Mesendoderm (in vitro differentiated cells): ENCODE measurements at regions not wholly inside any gene's neighbourhood (a gene's known extent, or its start where the extent isn't known, plus 50 kb on each side); places are given as distances from the start of the nearest gene placed in this dataset.

Experiments
- DNase-seq: peaks from one replicate; pipeline ENCODE4 v3.0.0; 2013
- H2AK5ac ChIP-seq: 2 replicates; pipeline ENCODE4 v1.6.1; 2013; ENCODE audit warnings: low read length, inconsistent platforms
- H2BK120ac ChIP-seq: 2 replicates; pipeline ENCODE4 v1.6.1; 2013; ENCODE audit warnings: low read depth, mild to moderate bottlenecking, low read length, moderate library complexity, mixed read lengths
- H2BK15ac ChIP-seq: replicated peaks from 2 replicates; pipeline ENCODE4 v1.6.1; 2013; ENCODE audit warnings: low read depth, mild to moderate bottlenecking, moderate library complexity
- H2BK5ac ChIP-seq: 2 replicates; pipeline ENCODE4 v1.6.1; 2013; ENCODE audit warnings: low read length, inconsistent platforms
- H3K18ac ChIP-seq: 2 replicates; pipeline ENCODE4 v1.6.1; 2013; ENCODE audit warnings: mild to moderate bottlenecking, low read length, mixed read lengths
- H3K23ac ChIP-seq: one replicate; pipeline ENCODE4 v1.6.1; 2013; ENCODE audit warnings: low read length
- H3K27ac ChIP-seq: 2 replicates; pipeline ENCODE4 v1.5.1; 2013; ENCODE audit warnings: low read depth, mild to moderate bottlenecking, inconsistent platforms, low read length, moderate library complexity
- H3K27me3 ChIP-seq: 2 replicates; pipeline ENCODE4 v1.6.1; 2013; ENCODE audit warnings: low read length, control low read depth, mild to moderate bottlenecking, inconsistent platforms; ENCODE audit not compliant: insufficient read depth, poor library complexity
- H3K36me3 ChIP-seq: 2 replicates; pipeline ENCODE4 v1.6.1; 2013; ENCODE audit warnings: low read length, inconsistent platforms; ENCODE audit not compliant: control insufficient read depth, insufficient read depth
- H3K4ac ChIP-seq: one replicate; pipeline ENCODE4 v1.6.1; 2013; ENCODE audit warnings: low read depth, mild to moderate bottlenecking, low read length, moderate library complexity
- H3K4me1 ChIP-seq: 2 replicates; pipeline ENCODE4 v1.6.1; 2013; ENCODE audit warnings: low read depth, low read length, inconsistent platforms; ENCODE audit not compliant: control insufficient read depth
- H3K4me2 ChIP-seq: 2 replicates; pipeline ENCODE4 v1.6.1; 2013; ENCODE audit warnings: low read length
- H3K4me3 ChIP-seq: 2 replicates; pipeline ENCODE4 v1.5.1; 2013; ENCODE audit warnings: mild to moderate bottlenecking, low read length
- H3K56ac ChIP-seq: one replicate; pipeline ENCODE4 v1.6.1; 2013; ENCODE audit warnings: low read length
- H3K79me1 ChIP-seq: 2 replicates; pipeline ENCODE4 v1.6.1; 2013; ENCODE audit warnings: low read length, inconsistent platforms
- H3K79me2 ChIP-seq: 2 replicates; pipeline ENCODE4 v1.6.1; 2013; ENCODE audit warnings: mild to moderate bottlenecking, low read length; ENCODE audit not compliant: control insufficient read depth, insufficient read depth
- H3K9ac ChIP-seq: 2 replicates; pipeline ENCODE4 v1.6.1; 2013; ENCODE audit warnings: low read length, inconsistent platforms
- H4K5ac ChIP-seq: one replicate; pipeline ENCODE4 v1.6.1; 2013; ENCODE audit warnings: low read length
- H4K8ac ChIP-seq: one replicate; pipeline ENCODE4 v1.6.1; 2013; ENCODE audit warnings: low read depth, mild to moderate bottlenecking, control low read depth, low read length, moderate library complexity
- WGBS: extraction: QIAGEN DNeasy Blood & Tissue Kit; methylation state at CpG from one replicate; pipeline ENCODE4 v1.1.7; 2013; ENCODE audit warnings: low lambda C conversion rate, missing lambda C conversion rate; ENCODE audit not compliant: insufficient coverage; ENCODE audit errors: extremely low coverage; 5-methylcytosine and 5-hydroxymethylcytosine counted together

GRCh38 chr13:105616333-105617075 lies 919.0 kb downstream of the EFNB2 start:
- Histone ChIP-seq H3K36me3 (no peaks in the 10 kb centered on the region), H3K23ac (no peak overlapping the region), H2BK5ac (no peak overlapping the region), H3K79me2 (no peaks in the 10 kb centered on the region), H2BK15ac (no peak overlapping the region), H2AK5ac (no peak overlapping the region), H3K4me2 (no peak overlapping the region), H2BK120ac (no peak overlapping the region), H3K18ac (no peak overlapping the region), H3K27me3 (no peaks in the 10 kb centered on the region), H3K9ac (no peak overlapping the region), H3K4me3 (no peak overlapping the region), H3K79me1 (no peaks in the 10 kb centered on the region), H3K27ac (no peak overlapping the region), H3K4me1 (no peaks in the 10 kb centered on the region), H4K5ac (no peak overlapping the region), H3K56ac (no peak overlapping the region), H3K4ac (no peak overlapping the region), H4K8ac (no peak overlapping the region)
- no CpG with 5 or more reads among the region's 6 CpGs for WGBS
- DNase-seq: no peak

- WGBS: no CpG with 5 or more reads among the region's 5 CpGs
- no peaks in the 10 kb centered on the region for H3K27me3 ChIP-seq
- no peak for DNase-seq
- H3K4me1 ChIP-seq: no peaks in the 10 kb centered on the region
- H3K4me2 ChIP-seq: no peak overlapping the region
- no peak overlapping the region for H2BK5ac ChIP-seq
- H3K36me3 ChIP-seq: no peaks in the 10 kb centered on the region
- no peak overlapping the region for H2AK5ac ChIP-seq
- peak overlapping the region; percentile 74 for H2BK15ac ChIP-seq
- no peak overlapping the region for H3K18ac ChIP-seq
- H3K56ac ChIP-seq: no peak overlapping the region
- H3K4me3 ChIP-seq: no peak overlapping the region
- no peak overlapping the region for H2BK120ac ChIP-seq
- H3K9ac ChIP-seq: no peak overlapping the region
- no peaks in the 10 kb centered on the region for H3K79me1 ChIP-seq
- H3K4ac ChIP-seq: no peak overlapping the region
- H3K79me2 ChIP-seq: no peaks in the 10 kb centered on the region
- H3K27ac ChIP-seq: no peak overlapping the region
- no peak overlapping the region for H4K8ac ChIP-seq
- no peak overlapping the region for H3K23ac ChIP-seq
- no peak overlapping the region for H4K5ac ChIP-seq
Observed at GRCh38 chr13:105612541-105612940, 922.9 kb downstream of the EFNB2 start.

GRCh38 chr13:105611424-105611823 lies 924.0 kb downstream of the EFNB2 start:
- Histone ChIP-seq H3K56ac (no peak overlapping the region), H4K5ac (no peak overlapping the region), H3K18ac (no peak overlapping the region), H2BK120ac (no peak overlapping the region), H4K8ac (no peak overlapping the region), H3K4me1 (no peaks in the 10 kb centered on the region), H3K79me1 (no peaks in the 10 kb centered on the region), H3K4me3 (no peak overlapping the region), H3K27ac (no peak overlapping the region), H3K4ac (no peak overlapping the region), H3K23ac (no peak overlapping the region), H3K36me3 (no peaks in the 10 kb centered on the region), H2BK5ac (no peak overlapping the region), H2BK15ac (no peak overlapping the region), H3K9ac (no peak overlapping the region), H3K79me2 (no peaks in the 10 kb centered on the region), H3K4me2 (no peak overlapping the region), H2AK5ac (no peak overlapping the region), H3K27me3 (no peaks in the 10 kb centered on the region)
- DNase-seq: peak; percentile 79
- no CpG with 5 or more reads among the region's 5 CpGs for WGBS

GRCh38 chr13:105608104-105608503 lies 927.4 kb downstream of the EFNB2 start:
- Histone ChIP-seq H3K79me2 (no peaks in the 10 kb centered on the region), H3K4me2 (no peak overlapping the region), H3K18ac (no peak overlapping the region), H4K8ac (no peak overlapping the region), H3K36me3 (no peaks in the 10 kb centered on the region), H2BK15ac (no peak overlapping the region), H4K5ac (no peak overlapping the region), H3K27me3 (no peaks in the 10 kb centered on the region), H3K4ac (no peak overlapping the region), H3K9ac (no peak overlapping the region), H3K23ac (no peak overlapping the region), H2AK5ac (no peak overlapping the region), H3K56ac (no peak overlapping the region), H3K4me1 (no peaks in the 10 kb centered on the region), H2BK120ac (no peak overlapping the region), H2BK5ac (no peak overlapping the region), H3K27ac (no peak overlapping the region), H3K79me1 (no peaks in the 10 kb centered on the region), H3K4me3 (no peak overlapping the region)
- no CpG with 5 or more reads among the region's 2 CpGs for WGBS
- no peak for DNase-seq

- no peak overlapping the region for H3K4me3 ChIP-seq
- H2BK120ac ChIP-seq: no peak overlapping the region
- no peak overlapping the region for H2AK5ac ChIP-seq
- no peak overlapping the region for H3K4me2 ChIP-seq
- H3K56ac ChIP-seq: no peak overlapping the region
- no peaks in the 10 kb centered on the region for H3K36me3 ChIP-seq
- no peak overlapping the region for H3K4ac ChIP-seq
- no peak overlapping the region for H3K27ac ChIP-seq
- no peak overlapping the region for H2BK5ac ChIP-seq
- no peak for DNase-seq
- H3K27me3 ChIP-seq: no peaks in the 10 kb centered on the region
- H4K5ac ChIP-seq: no peak overlapping the region
- H3K4me1 ChIP-seq: no peaks in the 10 kb centered on the region
- WGBS: no CpG with 5 or more reads among the region's 2 CpGs
- H3K18ac ChIP-seq: no peak overlapping the region
- H3K9ac ChIP-seq: no peak overlapping the region
- H3K79me1 ChIP-seq: no peaks in the 10 kb centered on the region
- H4K8ac ChIP-seq: no peak overlapping the region
- no peak overlapping the region for H2BK15ac ChIP-seq
- H3K79me2 ChIP-seq: no peaks in the 10 kb centered on the region
- no peak overlapping the region for H3K23ac ChIP-seq
Observed at GRCh38 chr13:105607426-105607825, 928.0 kb downstream of the EFNB2 start.

GRCh38 chr13:105607016-105607415 lies 928.4 kb downstream of the EFNB2 start:
- Histone ChIP-seq H3K4me1 (no peaks in the 10 kb centered on the region), H2BK120ac (no peak overlapping the region), H3K36me3 (no peaks in the 10 kb centered on the region), H3K18ac (no peak overlapping the region), H4K8ac (no peak overlapping the region), H3K4me3 (no peak overlapping the region), H3K9ac (no peak overlapping the region), H3K4ac (no peak overlapping the region), H3K27ac (no peak overlapping the region), H3K79me1 (no peaks in the 10 kb centered on the region), H3K23ac (no peak overlapping the region), H3K27me3 (no peaks in the 10 kb centered on the region), H2AK5ac (no peak overlapping the region), H2BK15ac (no peak overlapping the region), H3K79me2 (no peaks in the 10 kb centered on the region), H3K4me2 (no peak overlapping the region), H2BK5ac (no peak overlapping the region), H4K5ac (no peak overlapping the region), H3K56ac (no peak overlapping the region)
- peak; percentile 3 for DNase-seq
- no CpG with 5 or more reads among the region's 2 CpGs for WGBS
